Upper lobe of left lung (tissue), 4 donors: ENCODE measurements at regions not wholly inside any gene's neighbourhood (a gene's known extent, or its start where the extent isn't known, plus 50 kb on each side); places are given as distances from the start of the nearest gene placed in this dataset.

Experiments used
- EP300 ChIP-seq, 4 donors: sonication (generic); formaldehyde crosslinking; IDR thresholded peaks; one replicate each; pipeline ENCODE4 v1.5.1; 2017; ENCODE audit warnings: antibody characterized with exemption in 4 of 4, control low read depth in 2 of 4
- TF ChIP-seq, protein P1 (sequence below), 6 experiments: fragments of 450-650 bp in 4 of 6; fragments of 200-600 bp in 2 of 6; sonication (generic) in 2 of 6; IDR thresholded peaks; one replicate each; pipeline ENCODE4 v1.5.1; 2016 to 2019; ENCODE audit warnings: antibody characterized with exemption in 6 of 6

DNA sequence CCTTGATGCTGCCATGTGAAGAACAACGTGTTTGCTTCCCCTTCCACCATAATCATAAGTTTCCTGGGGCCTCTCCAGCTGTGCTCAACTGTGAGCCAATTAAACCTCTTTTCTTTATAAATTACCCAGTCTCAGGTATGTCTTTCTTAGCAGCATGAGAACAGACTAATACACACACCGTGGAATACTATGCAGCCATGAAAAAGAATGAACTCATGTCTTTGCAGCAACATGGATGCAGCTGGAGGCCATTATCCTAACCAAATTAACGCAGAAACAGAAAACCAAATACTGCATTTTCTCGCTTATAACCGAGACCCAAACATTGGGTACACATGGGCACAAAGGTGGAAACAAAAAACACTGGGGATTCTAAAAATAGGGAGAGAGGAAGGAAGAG, 286.7 kb upstream of the MINDY3 start:
- TF ChIP-seq EP300 (IDR thresholded peaks at IDR 0.05): no peak
- TF ChIP-seq, protein P1, sequence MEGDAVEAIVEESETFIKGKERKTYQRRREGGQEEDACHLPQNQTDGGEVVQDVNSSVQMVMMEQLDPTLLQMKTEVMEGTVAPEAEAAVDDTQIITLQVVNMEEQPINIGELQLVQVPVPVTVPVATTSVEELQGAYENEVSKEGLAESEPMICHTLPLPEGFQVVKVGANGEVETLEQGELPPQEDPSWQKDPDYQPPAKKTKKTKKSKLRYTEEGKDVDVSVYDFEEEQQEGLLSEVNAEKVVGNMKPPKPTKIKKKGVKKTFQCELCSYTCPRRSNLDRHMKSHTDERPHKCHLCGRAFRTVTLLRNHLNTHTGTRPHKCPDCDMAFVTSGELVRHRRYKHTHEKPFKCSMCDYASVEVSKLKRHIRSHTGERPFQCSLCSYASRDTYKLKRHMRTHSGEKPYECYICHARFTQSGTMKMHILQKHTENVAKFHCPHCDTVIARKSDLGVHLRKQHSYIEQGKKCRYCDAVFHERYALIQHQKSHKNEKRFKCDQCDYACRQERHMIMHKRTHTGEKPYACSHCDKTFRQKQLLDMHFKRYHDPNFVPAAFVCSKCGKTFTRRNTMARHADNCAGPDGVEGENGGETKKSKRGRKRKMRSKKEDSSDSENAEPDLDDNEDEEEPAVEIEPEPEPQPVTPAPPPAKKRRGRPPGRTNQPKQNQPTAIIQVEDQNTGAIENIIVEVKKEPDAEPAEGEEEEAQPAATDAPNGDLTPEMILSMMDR (IDR thresholded peaks at IDR 0.05): no peak
